NCI-H2171 treated with DMSO at 0.1 percent for 48 hours (cell line): ENCODE measurements at regions not wholly inside any gene's neighbourhood (a gene's known extent, or its start where the extent isn't known, plus 50 kb on each side); places are given as distances from the start of the nearest gene placed in this dataset.
"Not testable (repeated sequence)": the region's sequence is repeated elsewhere in the genome, so short reads cannot be mapped to it uniquely, and the experiment has no call there.

Source experiments
- DNase-seq: peaks from one replicate; lab custom pipeline; 2025; lab: John Stamatoyannopoulos, UW

- no peak for DNase-seq
Measured at GRCh38 chr5:74500110-74500917, 140.2 kb downstream of the ENC1 start.

- DNase-seq, result peak; percentile 78
Measured at GRCh38 chr5:74499256-74500050, 141.1 kb downstream of the ENC1 start.

GRCh38 chr5:74497706-74498105 lies 142.8 kb downstream of the ENC1 start:
- DNase-seq, result no peak

GRCh38 chr5:74493411-74493810 lies 147.1 kb downstream of the ENC1 start:
- no peak for DNase-seq

GRCh38 chr5:74492230-74492629 lies 148.3 kb downstream of the ENC1 start:
- no peak for DNase-seq

GRCh38 chr5:74491586-74491985 lies 148.9 kb downstream of the ENC1 start:
- DNase-seq, result no peak

- DNase-seq, result no peak
Measured at GRCh38 chr5:74490814-74491213, 149.7 kb downstream of the ENC1 start.

- no peak for DNase-seq
Measured at GRCh38 chr5:74482990-74483389, 157.5 kb downstream of the ENC1 start.

GRCh38 chr5:74482523-74482922 lies 158.0 kb downstream of the ENC1 start:
- DNase-seq, result no peak

- DNase-seq, result not testable (repeated sequence)
Measured at GRCh38 chr5:74481357-74481756, 159.2 kb downstream of the ENC1 start.

- DNase-seq, result no peak
Measured at GRCh38 chr5:74480201-74480600, 160.3 kb downstream of the ENC1 start.

GRCh38 chr5:74478328-74478727 lies 162.2 kb downstream of the ENC1 start:
- DNase-seq, result no peak

GRCh38 chr5:74477761-74478160 lies 162.8 kb downstream of the ENC1 start:
- no peak for DNase-seq

GRCh38 chr5:74476819-74477453 lies 163.6 kb downstream of the ENC1 start:
- DNase-seq, result no peak

- DNase-seq, result no peak
Measured at GRCh38 chr5:74476046-74476818, 164.3 kb downstream of the ENC1 start.

GRCh38 chr5:74471875-74472274 lies 168.7 kb downstream of the ENC1 start:
- DNase-seq, result no peak

GRCh38 chr5:74469234-74469994 lies 171.1 kb downstream of the ENC1 start:
- DNase-seq, result no peak

- DNase-seq, result no peak
Measured at GRCh38 chr5:74468421-74468820, 172.1 kb downstream of the ENC1 start.

GRCh38 chr5:74465724-74466123 lies 174.8 kb downstream of the ENC1 start:
- no peak for DNase-seq

GRCh38 chr5:74464512-74465209 lies 175.9 kb downstream of the ENC1 start:
- DNase-seq, result peak; percentile 48

GRCh38 chr5:74462356-74462755 lies 178.2 kb downstream of the ENC1 start:
- DNase-seq, result no peak
